Adrenal gland (tissue), 9 donors: ENCODE measurements at regions not wholly inside any gene's neighbourhood (a gene's known extent, or its start where the extent isn't known, plus 50 kb on each side); places are given as distances from the start of the nearest gene placed in this dataset.

Experiments used
- DNase-seq, 7 donors: peaks; one replicate each; pipeline ENCODE4 v3.0.0-alpha.2; 2019 to 2020
- H3K27ac ChIP-seq, 5 donors: fragments of 200-600 bp; sonication (generic) in 4 of 5; 1 replicate in 3 of 5; 2 replicates in 2 of 5; pipeline versions ENCODE4 v1.5.1 to v1.8.0; 2016 to 2020; ENCODE audit warnings: mild to moderate bottlenecking in 1 of 5
- H3K27me3 ChIP-seq: fragments of 200-600 bp; 2 replicates; pipeline ENCODE4 v1.8.0; 2021
- H3K36me3 ChIP-seq, 2 donors: fragments of 200-600 bp; replicated peaks in 1 of 2; 1 replicate in 1 of 2; 2 replicates in 1 of 2; pipeline versions ENCODE4 v1.5.1 to v1.8.0; 2018 to 2022
- H3K4me1 ChIP-seq, 2 donors: fragments of 200-600 bp; replicated peaks in 1 of 2; 1 replicate in 1 of 2; 2 replicates in 1 of 2; pipeline versions ENCODE4 v1.5.1 to v1.8.0; 2018 to 2021
- H3K4me3 ChIP-seq, 4 donors: fragments of 200-600 bp; sonication (generic) in 3 of 4; one replicate each; pipeline ENCODE4 v1.5.1; 2016 to 2018
- H3K9me3 ChIP-seq, 3 donors: fragments of 200-600 bp; sonication (generic) in 1 of 3; replicated peaks in 1 of 3; 1 replicate in 2 of 3; 2 replicates in 1 of 3; pipeline versions ENCODE4 v1.5.1 to v1.8.0; 2016 to 2021
- POLR2A ChIP-seq, 2 donors: fragments of 450-650 bp; IDR thresholded peaks; one replicate each; pipeline ENCODE4 v1.6.1; 2017; ENCODE audit warnings: antibody characterized with exemption in 2 of 2, mild to moderate bottlenecking in 2 of 2, moderate library complexity in 1 of 2
- WGBS, 4 donors: extraction: QIAGEN DNeasy Blood & Tissue Kit in 2 of 4; methylation state at CpG; one replicate each; pipeline versions ENCODE4 v1.1.5 to v1.1.7; 2013 to 2017; 5-methylcytosine and 5-hydroxymethylcytosine counted together
- intact Hi-C, 2 donors: fragments of 100-400 bp; cut with DNase I; formaldehyde crosslinking; loops; one replicate each; pipeline versions ENCODE4 v1.14.1 to v1.15.0; 2022 to 2023
- TF ChIP-seq, protein P1 (sequence below), 6 experiments: fragments of 450-650 bp in 4 of 6; fragments of 200-600 bp in 2 of 6; sonication (generic) in 1 of 6; IDR thresholded peaks; 1 replicate in 5 of 6; 2 replicates in 1 of 6; pipeline versions ENCODE4 v1.5.1 to v1.8.0; 2016 to 2021; ENCODE audit warnings: antibody characterized with exemption in 6 of 6, mild to moderate bottlenecking in 2 of 6, moderate library complexity in 1 of 6
- donor health status: healthy with polysubstance abuse.
- donor health status: Bipolar disorder and iron deficiency.
- donor health status: DM: yes; HTN: yes; CAD: no.
- donor health status: DM: no; HTN: no; CAD: no.
- donor health status: DM: no; HTN: no; CAD: no.

DNA sequence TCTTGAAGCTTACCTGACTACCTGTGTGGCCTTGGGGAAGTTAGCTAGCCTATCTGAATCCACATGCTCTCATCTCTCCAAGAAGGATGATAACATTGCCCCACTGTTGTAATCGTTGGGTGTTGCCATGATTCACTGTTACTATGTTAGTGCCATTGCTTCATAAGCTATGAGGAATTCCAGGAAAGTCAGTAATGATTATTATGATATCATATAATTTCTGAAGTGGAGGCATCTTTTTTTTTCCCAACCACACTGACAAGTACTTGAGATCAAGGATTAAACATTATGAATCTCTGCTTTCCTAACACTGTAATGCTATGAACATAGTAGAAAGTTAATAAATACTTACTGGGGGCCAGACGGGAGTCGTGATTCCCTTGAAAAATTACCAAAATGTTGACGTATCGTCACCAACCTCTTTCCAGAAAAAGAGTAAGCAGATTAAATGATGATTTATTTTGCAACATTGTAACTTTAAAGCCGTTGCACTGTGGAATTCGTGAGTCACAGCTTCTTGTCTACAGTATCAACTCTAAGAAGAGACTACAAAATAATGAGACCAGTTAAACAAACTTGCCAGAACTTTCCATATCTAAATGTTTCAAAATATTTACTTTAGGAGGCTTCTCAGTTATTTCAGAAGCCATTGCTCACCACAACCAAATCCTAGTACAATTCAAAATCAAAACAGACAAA lies 459.9 kb downstream of the PIK3C3 start:
- WGBS, 4 donors = 31 to 36% (median 34%) methylated on average over 7 of the region's 7 CpGs

DNA sequence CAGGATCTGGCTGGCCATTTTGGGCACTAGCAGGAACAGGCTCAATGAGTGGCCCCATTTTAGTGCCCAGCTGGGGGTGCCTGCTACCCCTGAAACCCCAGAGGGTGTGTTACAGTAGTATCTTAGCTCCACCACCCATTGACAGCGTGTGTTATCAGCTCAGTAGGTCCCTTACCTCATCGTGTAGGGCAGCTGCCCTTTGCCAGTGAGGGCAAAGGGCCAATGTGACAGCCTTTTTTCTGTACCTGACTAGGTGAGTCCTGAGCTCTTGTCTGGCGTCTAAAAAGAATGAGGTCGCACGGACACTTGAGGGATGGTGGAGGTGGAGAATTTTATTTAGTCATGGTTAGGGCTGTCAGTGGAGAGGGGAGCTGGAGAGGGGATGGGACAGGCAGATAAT lies 462.2 kb downstream of the PIK3C3 start:
- no peaks in the 10 kb centered on the region for H3K36me3 ChIP-seq
- no peak overlapping the region for H3K4me3 ChIP-seq
- H3K9me3 ChIP-seq = no peaks in the 10 kb centered on the region
- H3K4me1 ChIP-seq = peaks cover 0 to 6% of the 10 kb centered on the region in 2 donors
- 89 to 97% (median 93%) methylated on average over 3 to 5 of the region's 5 CpGs for WGBS, 4 donors
- H3K27ac ChIP-seq = no peak overlapping the region
- DNase-seq = no peak
- no peaks in the 10 kb centered on the region for H3K27me3 ChIP-seq
- intact Hi-C loops = no loop called here
- TF ChIP-seq POLR2A (IDR thresholded peaks at IDR 0.05) = no peak
- TF ChIP-seq, protein P1, sequence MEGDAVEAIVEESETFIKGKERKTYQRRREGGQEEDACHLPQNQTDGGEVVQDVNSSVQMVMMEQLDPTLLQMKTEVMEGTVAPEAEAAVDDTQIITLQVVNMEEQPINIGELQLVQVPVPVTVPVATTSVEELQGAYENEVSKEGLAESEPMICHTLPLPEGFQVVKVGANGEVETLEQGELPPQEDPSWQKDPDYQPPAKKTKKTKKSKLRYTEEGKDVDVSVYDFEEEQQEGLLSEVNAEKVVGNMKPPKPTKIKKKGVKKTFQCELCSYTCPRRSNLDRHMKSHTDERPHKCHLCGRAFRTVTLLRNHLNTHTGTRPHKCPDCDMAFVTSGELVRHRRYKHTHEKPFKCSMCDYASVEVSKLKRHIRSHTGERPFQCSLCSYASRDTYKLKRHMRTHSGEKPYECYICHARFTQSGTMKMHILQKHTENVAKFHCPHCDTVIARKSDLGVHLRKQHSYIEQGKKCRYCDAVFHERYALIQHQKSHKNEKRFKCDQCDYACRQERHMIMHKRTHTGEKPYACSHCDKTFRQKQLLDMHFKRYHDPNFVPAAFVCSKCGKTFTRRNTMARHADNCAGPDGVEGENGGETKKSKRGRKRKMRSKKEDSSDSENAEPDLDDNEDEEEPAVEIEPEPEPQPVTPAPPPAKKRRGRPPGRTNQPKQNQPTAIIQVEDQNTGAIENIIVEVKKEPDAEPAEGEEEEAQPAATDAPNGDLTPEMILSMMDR (IDR thresholded peaks at IDR 0.05) = no peak

More for the DNA sequence above, 459.9 kb downstream of the PIK3C3 start:
- no peaks in the 10 kb centered on the region for H3K27me3 ChIP-seq
- intact Hi-C loops = no loop called here
- TF ChIP-seq POLR2A (IDR thresholded peaks at IDR 0.05) = no peak
- TF ChIP-seq, protein P1 (IDR thresholded peaks at IDR 0.05) = no peak
- peak; percentile 36 to 72 (median 60) for DNase-seq
- H3K4me1 ChIP-seq = peaks cover 0 to 6% of the 10 kb centered on the region in 2 donors
- H3K27ac ChIP-seq = peak overlapping the region; percentile 35 to 74 (median 67)
- H3K4me3 ChIP-seq = no peak overlapping the region
- no peaks in the 10 kb centered on the region for H3K9me3 ChIP-seq
- no peaks in the 10 kb centered on the region for H3K36me3 ChIP-seq

DNA sequence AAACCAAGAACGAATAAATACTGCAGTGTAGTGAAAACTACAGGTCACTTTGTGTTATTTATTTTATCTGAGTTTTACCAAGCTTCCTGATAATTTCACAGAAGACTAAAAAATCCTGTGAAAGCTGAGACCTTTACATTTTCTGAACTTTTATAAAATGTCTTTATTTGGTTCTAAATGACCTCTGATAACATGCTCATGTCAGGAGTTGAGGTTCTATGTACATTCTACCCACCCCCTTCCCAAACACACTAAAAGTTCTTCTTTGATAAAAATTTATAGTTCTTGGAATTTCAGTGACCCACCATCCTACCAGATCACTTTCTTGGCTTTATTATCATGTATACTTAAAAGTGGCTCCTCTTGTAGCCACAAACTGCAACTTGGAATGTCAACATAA lies 463.1 kb downstream of the PIK3C3 start:
- DNase-seq = no peak
- WGBS, 4 donors = 45 to 56% (median 49%) methylated on average over 1 of the region's 1 CpG
- no peak for TF ChIP-seq POLR2A (IDR thresholded peaks at IDR 0.05)
- TF ChIP-seq, protein P1 (IDR thresholded peaks at IDR 0.05) = no peak
- Histone ChIP-seq H3K27ac (no peak overlapping the region), H3K27me3 (no peaks in the 10 kb centered on the region), H3K9me3 (no peaks in the 10 kb centered on the region), H3K4me3 (no peak overlapping the region), H3K36me3 (no peaks in the 10 kb centered on the region), H3K4me1 (peaks cover 0 to 6% of the 10 kb centered on the region in 2 donors)
- intact Hi-C loops = no loop called here

DNA sequence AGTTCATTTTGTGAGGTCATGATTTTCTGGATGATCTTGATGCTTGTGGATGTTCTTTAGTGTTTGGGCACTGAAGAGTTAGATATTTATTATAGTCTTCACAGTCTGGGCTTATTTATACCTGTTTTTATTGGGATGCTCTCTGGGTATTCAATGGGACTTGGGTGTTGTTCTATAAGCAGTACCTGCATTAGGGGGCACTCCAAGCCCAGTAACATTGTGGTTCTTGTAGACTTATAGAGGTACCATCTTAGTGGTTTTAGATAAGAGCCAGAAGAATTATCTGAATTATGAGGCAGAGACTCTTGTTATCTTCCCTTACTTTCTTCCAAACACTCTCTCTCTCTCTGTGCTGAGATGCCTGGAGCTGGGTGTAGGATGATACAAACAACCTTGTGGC lies 470.0 kb downstream of the PIK3C3 start:
- no peak for TF ChIP-seq POLR2A (IDR thresholded peaks at IDR 0.05)
- TF ChIP-seq, protein P1 (IDR thresholded peaks at IDR 0.05) = no peak
- Histone ChIP-seq H3K36me3 (no peaks in the 10 kb centered on the region), H3K4me1 (no peaks in the 10 kb centered on the region), H3K9me3 (no peaks in the 10 kb centered on the region), H3K27ac (no peak overlapping the region), H3K27me3 (no peaks in the 10 kb centered on the region), H3K4me3 (no peak overlapping the region)
- intact Hi-C loops = no loop called here
- no peak for DNase-seq
